GM19452 (cell line): ENCODE measurements at regions not wholly inside any gene's neighbourhood (a gene's known extent, or its start where the extent isn't known, plus 50 kb on each side); places are given as distances from the start of the nearest gene placed in this dataset.
"Not testable (repeated sequence)": the region's sequence is repeated elsewhere in the genome, so short reads cannot be mapped to it uniquely, and the experiment has no call there.

ENCODE experiments used
- ATAC-seq: cut with Tn5 transposase; IDR thresholded peaks from one replicate; pipeline ENCODE4 v1.9.1; 2021; ENCODE audit not compliant: unreplicated experiment

- ATAC-seq = not testable (repeated sequence)
Measured at GRCh38 chr22:25348996-25349395, 129.6 kb downstream of the CRYBB2 start.

- no peak for ATAC-seq
Measured at GRCh38 chr22:25350551-25350971, 131.1 kb downstream of the CRYBB2 start.

- ATAC-seq = no peak
Measured at GRCh38 chr22:25351631-25352293, 132.3 kb downstream of the CRYBB2 start.

- ATAC-seq = no peak
Measured at GRCh38 chr22:25352294-25352680, 132.8 kb downstream of the CRYBB2 start.

- no peak for ATAC-seq
Measured at GRCh38 chr22:25353516-25354445, 134.3 kb downstream of the CRYBB2 start.

GRCh38 chr22:25354456-25354855 is 135.0 kb downstream of the CRYBB2 start:
- no peak for ATAC-seq

GRCh38 chr22:25357132-25357455 is 137.7 kb downstream of the CRYBB2 start:
- no peak for ATAC-seq

- no peak for ATAC-seq
Measured at GRCh38 chr22:25357606-25358420, 138.4 kb downstream of the CRYBB2 start.

- ATAC-seq = no peak
Measured at GRCh38 chr22:25358421-25359170, 139.2 kb downstream of the CRYBB2 start.

GRCh38 chr22:25359601-25360261 is 140.3 kb downstream of the CRYBB2 start:
- no peak for ATAC-seq

- ATAC-seq = no peak
Measured at GRCh38 chr22:25360411-25360810, 141.0 kb downstream of the CRYBB2 start.

- no peak for ATAC-seq
Measured at GRCh38 chr22:25360891-25361645, 141.6 kb downstream of the CRYBB2 start.

GRCh38 chr22:25361899-25362214 is 142.4 kb downstream of the CRYBB2 start:
- no peak for ATAC-seq

- no peak for ATAC-seq
Measured at GRCh38 chr22:25362215-25362882, 142.9 kb downstream of the CRYBB2 start.

GRCh38 chr22:25362883-25363240 is 143.4 kb downstream of the CRYBB2 start:
- no peak for ATAC-seq

- no peak for ATAC-seq
Measured at GRCh38 chr22:25363474-25363873, 144.0 kb downstream of the CRYBB2 start.

- ATAC-seq = no peak
Measured at GRCh38 chr22:25364281-25364680, 144.8 kb downstream of the CRYBB2 start.

GRCh38 chr22:25364736-25365241 is 145.3 kb downstream of the CRYBB2 start:
- ATAC-seq = no peak
